Renal cortical epithelial cell (primary cell): ENCODE measurements at regions not wholly inside any gene's neighbourhood (a gene's known extent, or its start where the extent isn't known, plus 50 kb on each side); places are given as distances from the start of the nearest gene placed in this dataset.

Experiments
- DNase-seq: peaks from one replicate; pipeline ENCODE4 v3.0.0-alpha.2; 2011; ENCODE audit warnings: low read depth

GRCh38 chr6:12661432-12662089 lies 55.0 kb upstream of the PHACTR1 start:
- DNase-seq, result no peak
